HCT116 (cell line): ENCODE measurements at regions not wholly inside any gene's neighbourhood (a gene's known extent, or its start where the extent isn't known, plus 50 kb on each side); places are given as distances from the start of the nearest gene placed in this dataset.

Experiments
- CTCF ChIP-seq, 3 experiments: fragments of 200-600 bp in 1 of 3; sonication (generic) in 1 of 3; IDR thresholded peaks in 2 of 3; conservative IDR thresholded peaks in 1 of 3; 2 replicates each; pipeline ENCODE4 v1.5.1; 2012 to 2017; ENCODE audit warnings: low read depth in 2 of 3, low read length in 2 of 3, antibody characterized with exemption in 1 of 3, borderline replicate concordance in 1 of 3, control low read depth in 1 of 3, mild to moderate bottlenecking in 1 of 3, mixed read lengths in 1 of 3, mixed run types in 1 of 3, moderate library complexity in 1 of 3; ENCODE audit not compliant: insufficient read depth in 1 of 3
- POLR2AphosphoS5 ChIP-seq: IDR thresholded peaks from 2 replicates; pipeline ENCODE4 v1.6.1; 2011; ENCODE audit warnings: mild to moderate bottlenecking, low read depth, low read length, moderate library complexity
- YY1 ChIP-seq: IDR thresholded peaks from 2 replicates; pipeline ENCODE4 v1.6.1; 2011; ENCODE audit warnings: low read length, low read depth, moderate library complexity, mild to moderate bottlenecking; ENCODE audit not compliant: insufficient replicate concordance; ENCODE audit errors: extremely low read depth

- TF ChIP-seq POLR2AphosphoS5 = no peak
- no peak for TF ChIP-seq CTCF (IDR thresholded peaks at IDR 0.05 in 2 of 3, conservative IDR thresholded peaks at IDR 0.05 in 1 of 3; ENCODE audit: borderline replicate concordance in 1 of 3, insufficient read depth in 1 of 3, low read depth in 2 of 3, low read length in 2 of 3)
- TF ChIP-seq YY1 = no peak
Observed at GRCh38 chr3:167909504-167909896, 174.0 kb downstream of the SERPINI1 start.
